Thyroid gland (tissue), 4 donors: ENCODE measurements at regions not wholly inside any gene's neighbourhood (a gene's known extent, or its start where the extent isn't known, plus 50 kb on each side); places are given as distances from the start of the nearest gene placed in this dataset.

ENCODE experiments used
- DNase-seq, 2 donors: peaks; one replicate each; pipeline ENCODE4 v3.0.0-alpha.2; 2019
- H3K27ac ChIP-seq, 3 donors: fragments of 200-600 bp; sonication (generic); 1 replicate in 2 of 3; 2 replicates in 1 of 3; pipeline ENCODE4 v1.5.1; 2016 to 2019; ENCODE audit warnings: mild to moderate bottlenecking in 1 of 3, moderate library complexity in 1 of 3
- H3K27me3 ChIP-seq: fragments of 200-600 bp; sonication (generic); one replicate; pipeline ENCODE4 v1.5.1; 2019
- H3K36me3 ChIP-seq, 2 donors: fragments of 200-600 bp; sonication (generic); one replicate each; pipeline ENCODE4 v1.5.1; 2016 to 2019
- H3K4me1 ChIP-seq, 2 donors: fragments of 200-600 bp; sonication (generic); one replicate each; pipeline ENCODE4 v1.5.1; 2017 to 2019
- H3K4me3 ChIP-seq, 3 donors: fragments of 200-600 bp; sonication (generic); replicated peaks in 1 of 3; 1 replicate in 2 of 3; 2 replicates in 1 of 3; pipeline ENCODE4 v1.5.1; 2016; ENCODE audit warnings: mild to moderate bottlenecking in 1 of 3
- H3K9me3 ChIP-seq: fragments of 200-600 bp; sonication (generic); one replicate; pipeline ENCODE4 v1.5.1; 2017
- CTCF ChIP-seq, 6 experiments: fragments of 200-600 bp in 3 of 6; fragments of 450-650 bp in 3 of 6; sonication (generic) in 3 of 6; IDR thresholded peaks; one replicate each; pipeline ENCODE4 v1.5.1; 2016 to 2019; ENCODE audit warnings: antibody characterized with exemption in 6 of 6, mild to moderate bottlenecking in 2 of 6, inconsistent platforms in 1 of 6, moderate library complexity in 1 of 6
- POLR2A ChIP-seq, 2 donors: fragments of 450-650 bp; IDR thresholded peaks; one replicate each; pipeline ENCODE4 v1.6.1; 2017; ENCODE audit warnings: antibody characterized with exemption in 2 of 2, mild to moderate bottlenecking in 2 of 2, moderate library complexity in 1 of 2
- WGBS, 2 donors: methylation state at CpG; one replicate each; pipeline ENCODE4 v1.1.5; 2017; 5-methylcytosine and 5-hydroxymethylcytosine counted together
- intact Hi-C: fragments of 100-400 bp; cut with DNase I; formaldehyde crosslinking; loops from one replicate; pipeline ENCODE4 v1.15.1; 2023

- intact Hi-C loops: no loop called here
- Histone ChIP-seq H3K4me1 (peaks cover 0 to 3% of the 10 kb centered on the region in 2 donors), H3K27ac (no peak overlapping the region), H3K4me3 (no peak overlapping the region), H3K27me3 (no peaks in the 10 kb centered on the region), H3K9me3 (no peaks in the 10 kb centered on the region), H3K36me3 (no peaks in the 10 kb centered on the region)
- no peak for TF ChIP-seq POLR2A (IDR thresholded peaks at IDR 0.05)
- no peak for TF ChIP-seq CTCF (IDR thresholded peaks at IDR 0.05)
- 84 to 86% methylated on average over 1 of the region's 1 CpG for WGBS, 2 donors
- DNase-seq: no peak
Measured at GRCh38 chr14:44768935-44769334, 192.8 kb downstream of the KLHL28 start.

- Histone ChIP-seq H3K36me3 (no peaks in the 10 kb centered on the region), H3K9me3 (no peaks in the 10 kb centered on the region), H3K27me3 (no peaks in the 10 kb centered on the region), H3K27ac (no peak overlapping the region), H3K4me1 (peaks cover 0 to 3% of the 10 kb centered on the region in 2 donors), H3K4me3 (no peak overlapping the region)
- intact Hi-C loops: no loop called here
- no peak for DNase-seq
- 80 to 83% methylated on average over 5 of the region's 5 CpGs for WGBS, 2 donors
- TF ChIP-seq POLR2A (IDR thresholded peaks at IDR 0.05) (no peak), CTCF (IDR thresholded peaks at IDR 0.05) (no peak)
Measured at GRCh38 chr14:44767646-44768173, 194.0 kb downstream of the KLHL28 start.

- Histone ChIP-seq H3K4me3 (no peak overlapping the region), H3K27ac (no peak overlapping the region), H3K36me3 (no peaks in the 10 kb centered on the region), H3K9me3 (no peaks in the 10 kb centered on the region), H3K4me1 (peaks cover 0 to 3% of the 10 kb centered on the region in 2 donors), H3K27me3 (no peaks in the 10 kb centered on the region)
- WGBS, 2 donors: 92 to 100% methylated on average over 1 of the region's 1 CpG
- no peak for TF ChIP-seq POLR2A (IDR thresholded peaks at IDR 0.05)
- no peak for TF ChIP-seq CTCF (IDR thresholded peaks at IDR 0.05)
- intact Hi-C loops: no loop called here
- no peak for DNase-seq
Measured at GRCh38 chr14:44766285-44766684, 195.5 kb downstream of the KLHL28 start.

GRCh38 chr14:44763356-44763755 lies 198.4 kb downstream of the KLHL28 start:
- Histone ChIP-seq H3K27me3 (no peaks in the 10 kb centered on the region), H3K4me3 (no peak overlapping the region), H3K9me3 (no peaks in the 10 kb centered on the region), H3K27ac (no peak overlapping the region), H3K36me3 (no peaks in the 10 kb centered on the region), H3K4me1 (no peaks in the 10 kb centered on the region)
- WGBS, 2 donors: 91 to 97% methylated on average over 1 of the region's 1 CpG
- no peak for TF ChIP-seq POLR2A (IDR thresholded peaks at IDR 0.05)
- TF ChIP-seq CTCF (IDR thresholded peaks at IDR 0.05): no peak
- no peak for DNase-seq
- intact Hi-C loops: no loop called here

- intact Hi-C loops: no loop called here
- H3K4me1 ChIP-seq: no peaks in the 10 kb centered on the region
- H3K4me3 ChIP-seq: no peak overlapping the region
Measured at GRCh38 chr14:44759277-44759676, 202.5 kb downstream of the KLHL28 start.

More at GRCh38 chr14:44759277-44759676, 202.5 kb downstream of the KLHL28 start:
- Histone ChIP-seq H3K36me3 (no peaks in the 10 kb centered on the region), H3K27ac (no peak overlapping the region), H3K9me3 (no peaks in the 10 kb centered on the region), H3K27me3 (no peaks in the 10 kb centered on the region)
- WGBS, 2 donors: 80 to 87% methylated on average over 2 of the region's 2 CpGs
- no peak for TF ChIP-seq CTCF (IDR thresholded peaks at IDR 0.05)
- no peak for TF ChIP-seq POLR2A (IDR thresholded peaks at IDR 0.05)
- DNase-seq: no peak
